Hepatocyte (in vitro differentiated cells): ENCODE measurements at regions not wholly inside any gene's neighbourhood (a gene's known extent, or its start where the extent isn't known, plus 50 kb on each side); places are given as distances from the start of the nearest gene placed in this dataset.

Source experiments
- EZH2 ChIP-seq: fragments of 200-600 bp; sonication (generic); IDR thresholded peaks from 2 replicates; pipeline ENCODE4 v1.6.1; 2016; ENCODE audit warnings: antibody characterized with exemption, mild to moderate bottlenecking, borderline replicate concordance
- TF ChIP-seq, protein P1 (sequence below): fragments of 200-600 bp; sonication (generic); IDR thresholded peaks from 2 replicates; pipeline ENCODE4 v1.5.1; 2016; ENCODE audit warnings: antibody characterized with exemption, mild to moderate bottlenecking; ENCODE audit not compliant: poor library complexity

DNA sequence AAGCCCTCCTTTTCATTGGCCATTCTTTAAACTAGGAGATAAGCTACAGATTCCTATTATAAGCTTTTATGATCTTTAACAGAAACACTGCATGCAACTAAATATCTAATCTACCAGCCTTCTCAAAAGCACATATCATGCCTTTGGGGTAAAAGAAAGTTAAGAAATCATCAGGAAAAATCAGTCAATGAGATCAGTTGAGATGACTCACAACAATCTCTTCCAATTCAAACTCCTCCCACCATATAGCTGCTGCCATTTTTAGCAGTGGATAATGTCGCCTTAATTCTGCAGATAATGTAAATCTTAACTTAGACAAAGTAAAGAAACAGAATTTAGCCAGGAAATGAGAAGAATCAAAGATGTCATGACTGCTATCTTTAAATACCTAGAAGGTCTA is 135.2 kb upstream of the BCL6 start:
- TF ChIP-seq, protein P1, sequence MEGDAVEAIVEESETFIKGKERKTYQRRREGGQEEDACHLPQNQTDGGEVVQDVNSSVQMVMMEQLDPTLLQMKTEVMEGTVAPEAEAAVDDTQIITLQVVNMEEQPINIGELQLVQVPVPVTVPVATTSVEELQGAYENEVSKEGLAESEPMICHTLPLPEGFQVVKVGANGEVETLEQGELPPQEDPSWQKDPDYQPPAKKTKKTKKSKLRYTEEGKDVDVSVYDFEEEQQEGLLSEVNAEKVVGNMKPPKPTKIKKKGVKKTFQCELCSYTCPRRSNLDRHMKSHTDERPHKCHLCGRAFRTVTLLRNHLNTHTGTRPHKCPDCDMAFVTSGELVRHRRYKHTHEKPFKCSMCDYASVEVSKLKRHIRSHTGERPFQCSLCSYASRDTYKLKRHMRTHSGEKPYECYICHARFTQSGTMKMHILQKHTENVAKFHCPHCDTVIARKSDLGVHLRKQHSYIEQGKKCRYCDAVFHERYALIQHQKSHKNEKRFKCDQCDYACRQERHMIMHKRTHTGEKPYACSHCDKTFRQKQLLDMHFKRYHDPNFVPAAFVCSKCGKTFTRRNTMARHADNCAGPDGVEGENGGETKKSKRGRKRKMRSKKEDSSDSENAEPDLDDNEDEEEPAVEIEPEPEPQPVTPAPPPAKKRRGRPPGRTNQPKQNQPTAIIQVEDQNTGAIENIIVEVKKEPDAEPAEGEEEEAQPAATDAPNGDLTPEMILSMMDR: no peak
- no peak for TF ChIP-seq EZH2
